ENCODE measurements at regions not wholly inside any gene's neighbourhood (a gene's known extent, or its start where the extent isn't known, plus 50 kb on each side); places are given as distances from the start of the nearest gene placed in this dataset.

DNA sequence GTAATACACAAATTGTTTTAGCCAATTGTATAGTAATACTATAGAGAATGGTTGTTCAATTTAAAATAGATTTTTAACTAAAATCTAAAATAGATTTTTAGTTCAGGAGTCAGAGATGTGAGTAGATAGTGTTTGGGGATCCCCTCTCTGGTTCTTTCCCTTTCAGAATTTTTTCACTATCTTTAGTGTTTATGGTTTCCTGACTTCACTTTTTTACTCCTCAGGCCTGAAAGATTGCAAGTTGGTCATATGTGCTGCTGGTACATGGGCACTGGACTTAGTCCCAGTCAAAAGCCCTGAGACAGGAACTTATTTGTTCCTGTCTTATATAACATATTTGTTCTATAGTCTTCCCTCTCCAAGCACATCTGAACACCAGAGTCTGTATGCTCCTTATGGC is 96.8 kb upstream of the ATP1B1 start:
- no peak overlapping the region for H3K27ac ChIP-seq
- H3K4me3 ChIP-seq = no peak overlapping the region
- DNase-seq (ENCODE audit: low spot score) = no peak
- TF ChIP-seq, protein P1, sequence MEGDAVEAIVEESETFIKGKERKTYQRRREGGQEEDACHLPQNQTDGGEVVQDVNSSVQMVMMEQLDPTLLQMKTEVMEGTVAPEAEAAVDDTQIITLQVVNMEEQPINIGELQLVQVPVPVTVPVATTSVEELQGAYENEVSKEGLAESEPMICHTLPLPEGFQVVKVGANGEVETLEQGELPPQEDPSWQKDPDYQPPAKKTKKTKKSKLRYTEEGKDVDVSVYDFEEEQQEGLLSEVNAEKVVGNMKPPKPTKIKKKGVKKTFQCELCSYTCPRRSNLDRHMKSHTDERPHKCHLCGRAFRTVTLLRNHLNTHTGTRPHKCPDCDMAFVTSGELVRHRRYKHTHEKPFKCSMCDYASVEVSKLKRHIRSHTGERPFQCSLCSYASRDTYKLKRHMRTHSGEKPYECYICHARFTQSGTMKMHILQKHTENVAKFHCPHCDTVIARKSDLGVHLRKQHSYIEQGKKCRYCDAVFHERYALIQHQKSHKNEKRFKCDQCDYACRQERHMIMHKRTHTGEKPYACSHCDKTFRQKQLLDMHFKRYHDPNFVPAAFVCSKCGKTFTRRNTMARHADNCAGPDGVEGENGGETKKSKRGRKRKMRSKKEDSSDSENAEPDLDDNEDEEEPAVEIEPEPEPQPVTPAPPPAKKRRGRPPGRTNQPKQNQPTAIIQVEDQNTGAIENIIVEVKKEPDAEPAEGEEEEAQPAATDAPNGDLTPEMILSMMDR (IDR thresholded peaks at IDR 0.05) = no peak

DNA sequence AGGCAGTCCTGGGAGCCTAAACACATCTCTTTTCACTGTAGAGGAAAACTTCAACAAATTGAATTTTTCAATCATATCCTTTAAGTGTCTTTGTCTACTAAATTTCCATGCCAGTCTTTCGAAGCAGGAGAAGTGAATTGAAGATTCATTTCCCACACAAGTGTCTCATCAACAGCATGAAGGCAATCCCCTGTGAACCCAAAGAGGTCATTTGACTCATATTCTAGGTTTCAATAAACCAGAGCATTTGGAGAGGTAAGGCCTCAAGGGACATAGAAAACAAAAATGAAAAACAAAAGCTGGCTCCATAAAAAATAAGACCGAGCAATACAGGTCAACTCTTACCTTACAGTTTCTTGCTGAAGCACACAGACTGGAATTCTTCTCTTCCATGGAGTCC is 94.1 kb upstream of the ATP1B1 start:
- Histone ChIP-seq H3K27ac (no peak overlapping the region), H3K4me3 (no peak overlapping the region)
- TF ChIP-seq, protein P1 (IDR thresholded peaks at IDR 0.05) = no peak
- DNase-seq (ENCODE audit: low spot score) = no peak

DNA sequence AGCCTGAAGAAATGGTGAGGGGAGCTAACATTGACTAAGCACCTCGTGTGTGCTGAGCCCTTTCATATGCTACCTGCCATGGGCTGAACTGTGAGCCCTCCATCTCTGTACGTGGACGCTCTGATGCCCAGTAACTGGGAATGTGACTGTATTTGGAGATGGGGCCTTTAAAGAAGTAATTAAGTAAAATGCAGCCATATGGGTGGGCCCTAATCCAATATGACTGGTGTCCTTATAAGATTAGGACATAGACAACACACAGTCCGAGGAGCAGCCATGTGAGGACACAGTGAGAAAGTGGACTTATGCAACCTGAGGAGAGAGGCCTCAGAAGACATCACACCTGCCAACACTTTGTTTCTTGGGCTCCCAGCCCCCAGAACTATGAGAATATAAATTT is 92.7 kb upstream of the ATP1B1 start:
- DNase-seq (ENCODE audit: low spot score) = no peak
- no peak overlapping the region for H3K4me3 ChIP-seq
- H3K27ac ChIP-seq = no peak overlapping the region
- TF ChIP-seq, protein P1 (IDR thresholded peaks at IDR 0.05) = no peak

DNA sequence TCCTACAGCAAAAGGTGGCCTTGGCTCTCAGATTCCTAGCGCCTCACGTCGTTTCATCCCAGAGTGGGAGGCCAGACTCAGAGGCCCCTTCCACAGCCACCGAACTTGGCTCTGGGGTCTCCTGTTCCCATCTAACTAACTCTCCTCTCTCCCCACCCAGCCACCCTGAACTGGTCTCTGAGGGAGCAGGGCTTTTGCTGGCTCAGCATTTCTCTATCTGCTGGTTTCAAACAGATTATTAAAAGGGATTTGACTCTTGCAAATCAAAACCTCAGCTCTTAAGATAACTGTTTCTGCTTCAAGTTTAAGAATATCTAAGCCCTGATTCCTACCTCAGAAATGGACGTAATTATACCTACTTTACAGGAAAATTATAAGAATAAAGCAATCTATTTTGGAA is 91.0 kb upstream of the ATP1B1 start:
- DNase-seq (ENCODE audit: low spot score) = no peak
- no peak overlapping the region for H3K27ac ChIP-seq
- TF ChIP-seq, protein P1 (IDR thresholded peaks at IDR 0.05) = no peak
- no peak overlapping the region for H3K4me3 ChIP-seq

GRCh38 chr1:169018751-169019150 is 87.7 kb upstream of the ATP1B1 start:
- Histone ChIP-seq H3K27ac (no peak overlapping the region), H3K4me3 (no peak overlapping the region)
- TF ChIP-seq, protein P1 (IDR thresholded peaks at IDR 0.05) = no peak
- no peak for DNase-seq (ENCODE audit: low spot score)

GRCh38 chr1:169019419-169020058 is 87.0 kb upstream of the ATP1B1 start:
- TF ChIP-seq, protein P1 (IDR thresholded peaks at IDR 0.05) = no peak
- no peak overlapping the region for H3K27ac ChIP-seq
- H3K4me3 ChIP-seq = no peak overlapping the region
- no peak for DNase-seq (ENCODE audit: low spot score)

DNA sequence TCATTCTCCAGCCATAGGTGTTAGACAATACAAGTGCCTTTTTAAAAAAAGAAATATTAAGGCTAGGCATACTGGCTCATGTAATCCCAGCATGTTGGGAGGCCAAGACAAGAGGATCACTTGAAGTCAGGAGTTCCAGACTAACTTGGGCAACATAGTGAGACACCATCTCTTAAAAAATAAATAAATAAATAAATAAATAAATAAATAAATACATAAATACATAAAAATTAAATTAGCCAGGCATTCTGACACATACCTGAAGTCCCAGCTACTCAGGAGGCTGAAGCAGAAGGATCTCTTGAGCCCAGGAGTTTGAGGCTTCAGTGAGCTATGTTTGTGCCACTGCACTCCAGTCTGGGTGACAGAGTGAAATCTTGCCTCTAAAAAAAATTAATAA is 85.8 kb upstream of the ATP1B1 start:
- H3K4me3 ChIP-seq = no peak overlapping the region
- H3K27ac ChIP-seq = no peak overlapping the region
- TF ChIP-seq, protein P1 (IDR thresholded peaks at IDR 0.05) = no peak
- no peak for DNase-seq (ENCODE audit: low spot score)

Measured in coronary artery (tissue), 2 donors.